ENCODE measurements at regions not wholly inside any gene's neighbourhood (a gene's known extent, or its start where the extent isn't known, plus 50 kb on each side); places are given as distances from the start of the nearest gene placed in this dataset.

- Mint-ChIP-seq H3K4me1 (no peaks in the 10 kb centered on the region), H3K36me3 (no peaks in the 10 kb centered on the region), H3K27me3 (ENCODE audit: insufficient read depth, low read depth) (no peaks in the 10 kb centered on the region), H3K4me3 (no peak overlapping the region), H3K27ac (no peak overlapping the region), H3K9me3 (no peaks in the 10 kb centered on the region)
- Histone ChIP-seq H3K4me1 (peaks cover 8% of the 10 kb centered on the region), H3K27ac (no peak overlapping the region), H2AFZ (replicated peaks) (no peak overlapping the region), H3K4me2 (no peak overlapping the region), H3K36me3 (no peaks in the 10 kb centered on the region), H4K20me1 (ENCODE audit: low read depth) (no peaks in the 10 kb centered on the region), H3K4me3 (no peak overlapping the region), H3K9me3 (ENCODE audit: low read depth) (no peaks in the 10 kb centered on the region), H3F3A (ENCODE audit: low read depth) (no peaks in the 10 kb centered on the region), H3K27me3 (no peaks in the 10 kb centered on the region), H3K9ac (no peak overlapping the region), H3K79me2 (ENCODE audit: low read depth) (no peaks in the 10 kb centered on the region)
- no peak for TF ChIP-seq EZH2phosphoT487 (IDR thresholded peaks at IDR 0.05)
- no peak for DNase-seq (ENCODE audit: low spot score)
These were observed 824.0 kb downstream of the DCDC2C start for GRCh38 chr2:4527416-4527815.

DNA sequence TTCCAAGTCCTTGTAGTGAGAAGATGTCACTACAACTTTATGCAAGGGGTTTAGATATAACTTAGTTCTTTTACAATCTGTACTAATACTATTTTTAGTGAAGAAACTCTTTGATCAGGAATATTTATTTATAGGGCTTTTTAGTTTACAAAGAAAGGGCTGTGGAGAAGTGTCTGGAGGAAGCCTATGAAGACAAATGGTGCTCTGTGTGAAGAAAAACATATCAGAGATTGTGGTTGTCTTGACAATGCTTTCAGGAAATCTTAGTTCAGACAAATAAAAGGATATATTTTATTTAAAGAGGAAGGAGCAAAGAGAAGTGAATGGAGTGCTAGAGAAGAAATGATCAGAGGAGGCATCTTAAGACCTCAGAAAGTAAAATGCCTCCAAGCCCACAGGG, 824.9 kb downstream of the DCDC2C start:
- no peaks in the 10 kb centered on the region for H3K4me1 Mint-ChIP-seq
- TF ChIP-seq EZH2 (IDR thresholded peaks at IDR 0.05) (no peak), CTCF (IDR thresholded peaks at IDR 0.05) (no peak), EZH2phosphoT487 (IDR thresholded peaks at IDR 0.05) (no peak)
- H3K27me3 ChIP-seq, result no peaks in the 10 kb centered on the region
- H3K4me1 ChIP-seq, result peaks cover 8% of the 10 kb centered on the region
- no peak overlapping the region for H3K27ac ChIP-seq
- no peaks in the 10 kb centered on the region for H3K9me3 Mint-ChIP-seq
- no peaks in the 10 kb centered on the region for H4K20me1 ChIP-seq (ENCODE audit: low read depth)
- no peak overlapping the region for H3K4me3 ChIP-seq
- H3K4me3 Mint-ChIP-seq, result no peak overlapping the region
- no peaks in the 10 kb centered on the region for H3K9me3 ChIP-seq (ENCODE audit: low read depth)
- DNase-seq (ENCODE audit: low spot score), result no peak
- no peaks in the 10 kb centered on the region for H3K36me3 ChIP-seq
- no peaks in the 10 kb centered on the region for H3K36me3 Mint-ChIP-seq
- no peaks in the 10 kb centered on the region for H3F3A ChIP-seq (ENCODE audit: low read depth)
- no peaks in the 10 kb centered on the region for H3K27me3 Mint-ChIP-seq (ENCODE audit: insufficient read depth, low read depth)
- H3K27ac Mint-ChIP-seq, result no peak overlapping the region
- no peak overlapping the region for H3K4me2 ChIP-seq
- no peaks in the 10 kb centered on the region for H3K79me2 ChIP-seq (ENCODE audit: low read depth)
- no peak overlapping the region for H3K9ac ChIP-seq
- no peak overlapping the region for H2AFZ ChIP-seq (replicated peaks)

GRCh38 chr2:4528773-4529172, 825.4 kb downstream of the DCDC2C start:
- H3K9me3 Mint-ChIP-seq, result no peaks in the 10 kb centered on the region
- no peak overlapping the region for H3K4me2 ChIP-seq
- no peaks in the 10 kb centered on the region for H3K36me3 ChIP-seq
- no peaks in the 10 kb centered on the region for H3K36me3 Mint-ChIP-seq
- TF ChIP-seq EZH2phosphoT487 (IDR thresholded peaks at IDR 0.05) (no peak), CTCF (IDR thresholded peaks at IDR 0.05) (no peak), EZH2 (IDR thresholded peaks at IDR 0.05) (no peak)
- H2AFZ ChIP-seq (replicated peaks), result no peak overlapping the region
- no peak overlapping the region for H3K27ac ChIP-seq
- H3K79me2 ChIP-seq (ENCODE audit: low read depth), result no peaks in the 10 kb centered on the region
- no peak overlapping the region for H3K27ac Mint-ChIP-seq
- no peaks in the 10 kb centered on the region for H3K27me3 Mint-ChIP-seq (ENCODE audit: insufficient read depth, low read depth)
- no peak overlapping the region for H3K4me3 ChIP-seq
- H3K4me3 Mint-ChIP-seq, result no peak overlapping the region
- no peaks in the 10 kb centered on the region for H3K27me3 ChIP-seq
- no peaks in the 10 kb centered on the region for H3K4me1 Mint-ChIP-seq
- DNase-seq (ENCODE audit: low spot score), result no peak
- H3F3A ChIP-seq (ENCODE audit: low read depth), result no peaks in the 10 kb centered on the region
- H3K9ac ChIP-seq, result no peak overlapping the region
- no peaks in the 10 kb centered on the region for H3K9me3 ChIP-seq (ENCODE audit: low read depth)
- peaks cover 8% of the 10 kb centered on the region for H3K4me1 ChIP-seq
- no peaks in the 10 kb centered on the region for H4K20me1 ChIP-seq (ENCODE audit: low read depth)

GRCh38 chr2:4529738-4530137, 826.4 kb downstream of the DCDC2C start:
- Histone ChIP-seq H3K27me3 (no peaks in the 10 kb centered on the region), H3K9ac (no peak overlapping the region), H3K4me2 (no peak overlapping the region), H3K4me1 (peaks cover 12% of the 10 kb centered on the region), H3K9me3 (ENCODE audit: low read depth) (no peaks in the 10 kb centered on the region), H3K27ac (no peak overlapping the region), H3K36me3 (no peaks in the 10 kb centered on the region), H3K79me2 (ENCODE audit: low read depth) (no peaks in the 10 kb centered on the region), H4K20me1 (ENCODE audit: low read depth) (no peaks in the 10 kb centered on the region), H2AFZ (replicated peaks) (no peak overlapping the region), H3F3A (ENCODE audit: low read depth) (no peaks in the 10 kb centered on the region), H3K4me3 (no peak overlapping the region)
- Mint-ChIP-seq H3K36me3 (no peaks in the 10 kb centered on the region), H3K4me3 (no peak overlapping the region), H3K4me1 (no peaks in the 10 kb centered on the region), H3K27ac (no peak overlapping the region), H3K27me3 (ENCODE audit: insufficient read depth, low read depth) (no peaks in the 10 kb centered on the region), H3K9me3 (no peaks in the 10 kb centered on the region)
- TF ChIP-seq EZH2phosphoT487 (IDR thresholded peaks at IDR 0.05), result no peak
- no peak for TF ChIP-seq EZH2 (IDR thresholded peaks at IDR 0.05)
- TF ChIP-seq CTCF (IDR thresholded peaks at IDR 0.05), result no peak
- DNase-seq (ENCODE audit: low spot score), result no peak

All from neural progenitor cell (in vitro differentiated cells).